ENCODE measurements at regions not wholly inside any gene's neighbourhood (a gene's known extent, or its start where the extent isn't known, plus 50 kb on each side); places are given as distances from the start of the nearest gene placed in this dataset.

- DNase-seq (ENCODE audit: low read depth): no peak
- TF ChIP-seq CTCF (conservative IDR thresholded peaks at IDR 0.05; ENCODE audit: low read depth, low read length): no peak
- H3K4me3 ChIP-seq (ENCODE audit: low read length): no peak overlapping the region
These were observed 392.2 kb upstream of the ANO3 start for GRCh38 chr11:25939691-25940090.

- no peak for DNase-seq (ENCODE audit: low read depth)
- H3K4me3 ChIP-seq (ENCODE audit: low read length): no peak overlapping the region
- TF ChIP-seq CTCF (conservative IDR thresholded peaks at IDR 0.05; ENCODE audit: low read depth, low read length): no peak
These were observed 390.6 kb upstream of the ANO3 start for GRCh38 chr11:25941353-25941752.

GRCh38 chr11:25943031-25943430 lies 388.9 kb upstream of the ANO3 start:
- no peak for TF ChIP-seq CTCF (conservative IDR thresholded peaks at IDR 0.05; ENCODE audit: low read depth, low read length)
- H3K4me3 ChIP-seq (ENCODE audit: low read length): no peak overlapping the region
- no peak for DNase-seq (ENCODE audit: low read depth)

DNA sequence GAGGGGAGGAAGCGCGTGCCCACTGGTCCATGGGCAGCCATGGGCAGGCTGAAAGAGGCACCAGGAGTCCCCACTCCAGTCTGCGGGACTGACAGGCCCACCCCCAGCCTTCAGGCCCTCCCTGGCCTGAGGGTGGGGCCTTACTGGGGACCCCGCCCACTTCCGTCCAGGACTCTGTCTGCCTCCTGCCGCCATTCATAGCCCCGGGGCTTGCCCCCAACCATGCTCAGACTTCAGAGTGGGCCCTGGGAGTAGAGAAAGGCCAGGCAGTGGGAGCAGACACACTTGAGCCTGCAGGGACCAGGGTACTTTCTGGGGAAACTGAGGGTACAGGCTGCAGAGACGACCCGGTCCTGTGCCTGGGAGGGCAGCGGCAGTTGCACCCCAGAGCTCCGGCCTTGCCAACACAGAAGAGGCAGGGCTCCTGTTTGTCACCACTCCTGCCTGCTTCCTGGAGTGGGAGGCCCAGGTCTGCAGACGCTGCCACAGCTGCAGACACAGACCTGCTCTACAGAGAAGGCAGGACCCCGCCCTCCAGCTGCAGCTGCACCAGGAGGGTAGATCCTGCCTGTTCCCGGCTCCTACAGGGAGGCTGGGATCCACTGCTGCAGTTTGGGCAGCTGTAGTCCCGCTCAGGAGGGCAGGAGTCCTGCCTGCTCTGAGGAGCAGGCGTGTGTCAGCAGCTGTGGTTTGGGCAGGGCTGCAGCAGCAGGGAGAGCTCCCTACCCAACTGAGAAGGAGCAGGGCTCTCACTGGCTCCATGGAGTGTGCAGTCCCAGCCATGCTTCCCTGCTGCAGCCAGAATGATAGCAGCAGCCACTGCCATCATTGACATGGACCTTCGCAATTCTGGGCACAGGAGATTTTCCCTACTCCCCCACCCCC lies 387.9 kb upstream of the ANO3 start:
- H3K4me3 ChIP-seq (ENCODE audit: low read length): no peak overlapping the region
- TF ChIP-seq CTCF (conservative IDR thresholded peaks at IDR 0.05; ENCODE audit: low read depth, low read length): no peak
- DNase-seq (ENCODE audit: low read depth): no peak

DNA sequence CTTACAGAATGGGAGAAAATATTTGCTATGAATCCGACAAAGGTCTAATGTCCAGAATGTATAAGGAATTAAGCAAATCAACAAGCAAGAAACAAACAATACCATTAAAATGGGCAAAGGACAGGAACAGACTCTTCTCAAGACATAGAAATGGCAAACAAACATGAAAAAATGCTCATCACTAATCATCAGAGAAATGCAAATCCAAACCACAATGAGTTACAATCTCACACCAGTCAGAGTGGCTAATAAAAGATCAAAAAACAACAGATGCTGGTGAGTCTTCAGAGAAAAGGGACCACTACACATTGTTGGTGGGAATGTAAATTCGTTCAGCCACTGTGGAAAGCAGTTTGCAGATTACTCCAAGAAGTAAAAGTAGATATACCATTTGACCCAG lies 382.0 kb upstream of the ANO3 start:
- no peak for DNase-seq (ENCODE audit: low read depth)
- no peak for TF ChIP-seq CTCF (conservative IDR thresholded peaks at IDR 0.05; ENCODE audit: low read depth, low read length)
- H3K4me3 ChIP-seq (ENCODE audit: low read length): no peak overlapping the region

DNA sequence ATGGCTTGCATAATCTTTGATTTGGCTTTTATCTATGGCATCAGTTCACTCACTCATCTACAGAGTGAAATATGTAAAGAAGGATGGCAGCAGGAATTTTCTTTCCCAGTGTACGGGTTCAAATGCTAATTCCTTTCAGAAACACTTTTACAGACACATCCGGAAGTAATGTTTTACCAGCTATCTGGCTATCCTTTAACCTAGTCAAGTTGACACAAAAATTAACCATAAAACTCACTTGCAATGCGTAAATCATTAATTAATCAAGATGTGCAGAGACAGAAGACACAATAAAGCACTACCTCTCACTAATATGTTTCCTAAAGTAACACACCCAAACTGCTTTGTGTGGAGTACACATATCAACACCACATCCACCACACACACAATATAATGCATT lies 378.9 kb upstream of the ANO3 start:
- H3K4me3 ChIP-seq (ENCODE audit: low read length): no peak overlapping the region
- DNase-seq (ENCODE audit: low read depth): no peak
- no peak for TF ChIP-seq CTCF (conservative IDR thresholded peaks at IDR 0.05; ENCODE audit: low read depth, low read length)

- no peak for TF ChIP-seq CTCF (conservative IDR thresholded peaks at IDR 0.05; ENCODE audit: low read depth, low read length)
- DNase-seq (ENCODE audit: low read depth): no peak
These were observed 373.9 kb upstream of the ANO3 start for GRCh38 chr11:25958045-25958444.

More at GRCh38 chr11:25958045-25958444, 373.9 kb upstream of the ANO3 start:
- no peak overlapping the region for H3K4me3 ChIP-seq (ENCODE audit: low read length)

Data from retinal pigment epithelial cell (primary cell).